Ishikawa (cell line): ENCODE measurements at regions not wholly inside any gene's neighbourhood (a gene's known extent, or its start where the extent isn't known, plus 50 kb on each side); places are given as distances from the start of the nearest gene placed in this dataset.

Experiments used
- CEBPB ChIP-seq: IDR thresholded peaks from 2 replicates; pipeline ENCODE4 v1.6.1; 2012
- CREB1 ChIP-seq: IDR thresholded peaks from 2 replicates; pipeline ENCODE4 v1.6.1; 2012; ENCODE audit warnings: low read depth
- EGR1 ChIP-seq: IDR thresholded peaks from 2 replicates; pipeline ENCODE4 v1.6.1; 2012
- EP300 ChIP-seq: IDR thresholded peaks from 2 replicates; pipeline ENCODE4 v1.6.1; 2012; ENCODE audit warnings: borderline replicate concordance
- FOXM1 ChIP-seq: IDR thresholded peaks from 2 replicates; pipeline ENCODE4 v1.6.1; 2012; ENCODE audit warnings: low read depth, borderline replicate concordance
- NFIC ChIP-seq: IDR thresholded peaks from 2 replicates; pipeline ENCODE4 v1.6.1; 2012
- RAD21 ChIP-seq: IDR thresholded peaks from 2 replicates; pipeline ENCODE4 v1.6.1; 2012; ENCODE audit warnings: low read depth
- TAF1 ChIP-seq: IDR thresholded peaks from 2 replicates; pipeline ENCODE4 v1.6.1; 2012; ENCODE audit warnings: low read depth, mild to moderate bottlenecking
- TCF12 ChIP-seq: IDR thresholded peaks from 2 replicates; pipeline ENCODE4 v1.6.1; 2012; ENCODE audit warnings: low read depth
- TEAD4 ChIP-seq: IDR thresholded peaks from 2 replicates; pipeline ENCODE4 v1.6.1; 2012
- YY1 ChIP-seq: IDR thresholded peaks from 2 replicates; pipeline ENCODE4 v1.6.1; 2012; ENCODE audit warnings: low read depth
- ZBTB7A ChIP-seq: IDR thresholded peaks from 2 replicates; pipeline ENCODE4 v1.6.1; 2012; ENCODE audit warnings: low read depth
- TF ChIP-seq, protein P1 (sequence below): IDR thresholded peaks from 2 replicates; pipeline ENCODE4 v1.6.1; 2012; ENCODE audit warnings: low read depth, mild to moderate bottlenecking
- TF ChIP-seq, protein P2 (sequence below): IDR thresholded peaks from 2 replicates; pipeline ENCODE4 v1.6.1; 2012
- TF ChIP-seq, protein P3 (sequence below): IDR thresholded peaks from 2 replicates; pipeline ENCODE4 v1.6.1; 2012

DNA sequence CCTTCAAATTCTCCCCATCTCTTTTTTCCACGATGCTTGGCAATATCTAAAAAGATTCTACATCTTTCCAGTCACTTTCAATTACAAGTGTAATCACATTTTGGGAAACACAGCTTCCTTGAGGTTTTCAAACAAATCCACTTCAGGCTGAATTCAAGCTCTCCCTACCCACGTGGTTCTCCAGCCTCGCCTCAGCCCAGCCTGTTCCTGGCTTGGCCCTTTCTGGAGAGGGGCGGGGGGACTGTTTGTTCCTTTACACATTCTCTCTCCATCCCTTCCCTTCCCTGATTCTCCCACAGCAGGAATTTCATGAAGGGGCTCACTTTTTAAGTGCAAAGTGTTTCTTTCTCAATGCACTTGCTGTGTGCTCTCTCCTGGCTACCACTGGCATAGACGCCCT lies 226.3 kb upstream of the SOX11 start:
- TF ChIP-seq NFIC = no peak
- TF ChIP-seq YY1 = no peak
- no peak for TF ChIP-seq RAD21
- TF ChIP-seq FOXM1 = no peak
- TF ChIP-seq TEAD4 = no peak
- no peak for TF ChIP-seq EP300
- TF ChIP-seq, protein P1, sequence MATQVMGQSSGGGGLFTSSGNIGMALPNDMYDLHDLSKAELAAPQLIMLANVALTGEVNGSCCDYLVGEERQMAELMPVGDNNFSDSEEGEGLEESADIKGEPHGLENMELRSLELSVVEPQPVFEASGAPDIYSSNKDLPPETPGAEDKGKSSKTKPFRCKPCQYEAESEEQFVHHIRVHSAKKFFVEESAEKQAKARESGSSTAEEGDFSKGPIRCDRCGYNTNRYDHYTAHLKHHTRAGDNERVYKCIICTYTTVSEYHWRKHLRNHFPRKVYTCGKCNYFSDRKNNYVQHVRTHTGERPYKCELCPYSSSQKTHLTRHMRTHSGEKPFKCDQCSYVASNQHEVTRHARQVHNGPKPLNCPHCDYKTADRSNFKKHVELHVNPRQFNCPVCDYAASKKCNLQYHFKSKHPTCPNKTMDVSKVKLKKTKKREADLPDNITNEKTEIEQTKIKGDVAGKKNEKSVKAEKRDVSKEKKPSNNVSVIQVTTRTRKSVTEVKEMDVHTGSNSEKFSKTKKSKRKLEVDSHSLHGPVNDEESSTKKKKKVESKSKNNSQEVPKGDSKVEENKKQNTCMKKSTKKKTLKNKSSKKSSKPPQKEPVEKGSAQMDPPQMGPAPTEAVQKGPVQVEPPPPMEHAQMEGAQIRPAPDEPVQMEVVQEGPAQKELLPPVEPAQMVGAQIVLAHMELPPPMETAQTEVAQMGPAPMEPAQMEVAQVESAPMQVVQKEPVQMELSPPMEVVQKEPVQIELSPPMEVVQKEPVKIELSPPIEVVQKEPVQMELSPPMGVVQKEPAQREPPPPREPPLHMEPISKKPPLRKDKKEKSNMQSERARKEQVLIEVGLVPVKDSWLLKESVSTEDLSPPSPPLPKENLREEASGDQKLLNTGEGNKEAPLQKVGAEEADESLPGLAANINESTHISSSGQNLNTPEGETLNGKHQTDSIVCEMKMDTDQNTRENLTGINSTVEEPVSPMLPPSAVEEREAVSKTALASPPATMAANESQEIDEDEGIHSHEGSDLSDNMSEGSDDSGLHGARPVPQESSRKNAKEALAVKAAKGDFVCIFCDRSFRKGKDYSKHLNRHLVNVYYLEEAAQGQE = no peak
- no peak for TF ChIP-seq EGR1
- TF ChIP-seq, protein P2, sequence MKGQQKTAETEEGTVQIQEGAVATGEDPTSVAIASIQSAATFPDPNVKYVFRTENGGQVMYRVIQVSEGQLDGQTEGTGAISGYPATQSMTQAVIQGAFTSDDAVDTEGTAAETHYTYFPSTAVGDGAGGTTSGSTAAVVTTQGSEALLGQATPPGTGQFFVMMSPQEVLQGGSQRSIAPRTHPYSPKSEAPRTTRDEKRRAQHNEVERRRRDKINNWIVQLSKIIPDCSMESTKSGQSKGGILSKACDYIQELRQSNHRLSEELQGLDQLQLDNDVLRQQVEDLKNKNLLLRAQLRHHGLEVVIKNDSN = no peak
- no peak for TF ChIP-seq ZBTB7A
- no peak for TF ChIP-seq TAF1
- TF ChIP-seq TCF12 = no peak
- no peak for TF ChIP-seq CREB1
- no peak for TF ChIP-seq CEBPB
- TF ChIP-seq, protein P3, sequence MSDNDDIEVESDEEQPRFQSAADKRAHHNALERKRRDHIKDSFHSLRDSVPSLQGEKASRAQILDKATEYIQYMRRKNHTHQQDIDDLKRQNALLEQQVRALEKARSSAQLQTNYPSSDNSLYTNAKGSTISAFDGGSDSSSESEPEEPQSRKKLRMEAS = no peak

GRCh38 chr2:5467178-5467905 lies 224.8 kb upstream of the SOX11 start:
- no peak for TF ChIP-seq ZBTB7A
- no peak for TF ChIP-seq TCF12
- TF ChIP-seq EP300 = no peak
- TF ChIP-seq EGR1 = no peak

DNA sequence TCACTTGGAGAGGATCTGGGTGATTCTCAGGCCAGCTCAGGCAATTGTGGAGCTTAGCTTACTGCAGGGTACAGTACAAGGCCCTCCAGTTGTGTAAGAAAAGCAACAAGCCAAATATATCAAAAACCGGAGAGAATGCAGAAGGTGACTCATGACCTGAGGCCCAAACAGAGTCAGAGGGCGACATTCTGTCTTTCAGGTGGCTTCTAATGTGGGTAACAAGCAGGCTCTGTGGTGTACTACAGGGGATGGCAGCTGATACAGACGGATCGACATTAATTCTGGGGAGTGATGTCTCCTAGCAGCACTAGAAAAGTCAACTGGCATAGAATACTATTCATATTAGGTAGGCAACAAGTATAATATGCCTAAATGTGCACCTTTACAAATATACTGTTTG lies 219.5 kb upstream of the SOX11 start:
- TF ChIP-seq EGR1 = no peak
- no peak for TF ChIP-seq ZBTB7A
- no peak for TF ChIP-seq YY1
- TF ChIP-seq, protein P3 = no peak
- TF ChIP-seq TAF1 = no peak
- TF ChIP-seq FOXM1 = no peak
- no peak for TF ChIP-seq TCF12
- no peak for TF ChIP-seq NFIC
- TF ChIP-seq, protein P1 = no peak
- no peak for TF ChIP-seq EP300
- TF ChIP-seq CREB1 = no peak
- TF ChIP-seq RAD21 = no peak
- TF ChIP-seq TEAD4 = no peak

DNA sequence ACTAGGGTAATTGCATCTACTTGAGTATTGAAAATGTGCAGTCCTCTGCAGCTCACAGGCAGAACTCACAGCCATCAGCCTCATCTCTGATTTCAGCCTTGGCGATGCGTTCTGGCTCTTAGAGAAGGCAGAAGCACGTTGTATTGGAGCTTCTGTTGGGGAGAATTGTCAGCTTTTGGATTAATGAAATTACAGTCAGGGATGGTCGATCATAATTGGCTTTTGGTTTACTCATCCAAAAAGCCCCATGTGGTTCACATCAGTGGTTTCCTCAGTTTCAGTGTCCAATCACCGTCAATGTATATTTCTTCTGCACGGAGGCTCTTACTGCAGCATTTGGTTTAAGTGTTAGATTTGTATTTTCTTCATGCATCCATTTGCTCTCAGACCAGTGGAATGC lies 218.5 kb upstream of the SOX11 start:
- TF ChIP-seq TEAD4 (no peak), TAF1 (no peak), YY1 (no peak), RAD21 (no peak), TCF12 (no peak), NFIC (no peak), CEBPB (no peak), EP300 (no peak), EGR1 (no peak), ZBTB7A (no peak), CREB1 (no peak), FOXM1 (no peak)
- TF ChIP-seq, protein P1 = no peak
- TF ChIP-seq, protein P3 = no peak
- TF ChIP-seq, protein P2 = no peak
